ENCODE measurements at regions not wholly inside any gene's neighbourhood (a gene's known extent, or its start where the extent isn't known, plus 50 kb on each side); places are given as distances from the start of the nearest gene placed in this dataset.

- TF ChIP-seq CTCF (IDR thresholded peaks at IDR 0.05) (no peak), POLR2A (IDR thresholded peaks at IDR 0.05) (peak; percentile 13 to 32), EP300 (IDR thresholded peaks at IDR 0.05) (peak in 1 of 2 donors; percentile 33)
These were observed 91.3 kb upstream of the PRDM1 start for GRCh38 chr6:105994591-105995390.
